Neural crest cell (in vitro differentiated cells): ENCODE measurements at regions not wholly inside any gene's neighbourhood (a gene's known extent, or its start where the extent isn't known, plus 50 kb on each side); places are given as distances from the start of the nearest gene placed in this dataset.

Experiments
- DNase-seq: peaks from one replicate; pipeline ENCODE4 v3.0.0; 2021; ENCODE audit warnings: low read depth, mixed read lengths, low spot score
- H3K27ac Mint-ChIP-seq: one replicate; pipeline ENCODE4 v1.8.0; 2021; ENCODE audit warnings: mild to moderate bottlenecking, mixed read lengths; ENCODE audit not compliant: unreplicated experiment
- H3K27me3 Mint-ChIP-seq: 2 replicates; pipeline ENCODE4 v1.8.0; 2021; ENCODE audit warnings: low read depth, mild to moderate bottlenecking, mixed read lengths
- H3K36me3 Mint-ChIP-seq: 2 replicates; pipeline ENCODE4 v1.8.0; 2021; ENCODE audit warnings: low read depth, mild to moderate bottlenecking, mixed read lengths
- H3K4me1 Mint-ChIP-seq: 2 replicates; pipeline ENCODE4 v1.8.0; 2021; ENCODE audit warnings: mixed read lengths
- H3K4me3 Mint-ChIP-seq: one replicate; pipeline ENCODE4 v1.8.0; 2021; ENCODE audit warnings: mild to moderate bottlenecking, mixed read lengths
- H3K9me3 Mint-ChIP-seq: 2 replicates; pipeline ENCODE4 v1.8.0; 2021; ENCODE audit warnings: mixed read lengths
- CTCF ChIP-seq: fragments of 200-600 bp; sonication (generic); conservative IDR thresholded peaks from 2 replicates; pipeline ENCODE4 v1.5.0; 2021; ENCODE audit warnings: antibody characterized with exemption, mild to moderate bottlenecking

GRCh38 chr21:39108291-39109162, 74.7 kb downstream of the PSMG1 start:
- no peaks in the 10 kb centered on the region for H3K36me3 Mint-ChIP-seq
- H3K4me3 Mint-ChIP-seq: no peak overlapping the region
- no peak for DNase-seq
- H3K27ac Mint-ChIP-seq: no peak overlapping the region
- H3K4me1 Mint-ChIP-seq: peaks cover 14% of the 10 kb centered on the region
- H3K27me3 Mint-ChIP-seq: peaks cover 6% of the 10 kb centered on the region
- no peaks in the 10 kb centered on the region for H3K9me3 Mint-ChIP-seq
- no peak for TF ChIP-seq CTCF

- no peaks in the 10 kb centered on the region for H3K36me3 Mint-ChIP-seq
- H3K27ac Mint-ChIP-seq: no peak overlapping the region
- H3K4me1 Mint-ChIP-seq: peaks cover 14% of the 10 kb centered on the region
- no peak for TF ChIP-seq CTCF
- no peak for DNase-seq
- H3K9me3 Mint-ChIP-seq: no peaks in the 10 kb centered on the region
- no peak overlapping the region for H3K4me3 Mint-ChIP-seq
- H3K27me3 Mint-ChIP-seq: peaks cover 11% of the 10 kb centered on the region
Observed at GRCh38 chr21:39107739-39108138, 75.5 kb downstream of the PSMG1 start.

GRCh38 chr21:39106881-39107462, 76.3 kb downstream of the PSMG1 start:
- no peak overlapping the region for H3K27ac Mint-ChIP-seq
- H3K36me3 Mint-ChIP-seq: no peaks in the 10 kb centered on the region

GRCh38 chr21:39105836-39106235, 77.4 kb downstream of the PSMG1 start:
- no peak for DNase-seq
- peak overlapping the region; percentile 4 for H3K27ac Mint-ChIP-seq
- H3K4me3 Mint-ChIP-seq: no peak overlapping the region
- H3K9me3 Mint-ChIP-seq: no peaks in the 10 kb centered on the region
- no peak for TF ChIP-seq CTCF
- H3K4me1 Mint-ChIP-seq: peaks cover 21% of the 10 kb centered on the region
- peaks cover 11% of the 10 kb centered on the region for H3K27me3 Mint-ChIP-seq
- no peaks in the 10 kb centered on the region for H3K36me3 Mint-ChIP-seq

More at GRCh38 chr21:39106881-39107462, 76.3 kb downstream of the PSMG1 start:
- no peak for TF ChIP-seq CTCF
- no peak overlapping the region for H3K4me3 Mint-ChIP-seq
- no peak for DNase-seq
- H3K9me3 Mint-ChIP-seq: no peaks in the 10 kb centered on the region
- peaks cover 11% of the 10 kb centered on the region for H3K27me3 Mint-ChIP-seq
- peaks cover 14% of the 10 kb centered on the region for H3K4me1 Mint-ChIP-seq

- peaks cover 11% of the 10 kb centered on the region for H3K27me3 Mint-ChIP-seq
- H3K27ac Mint-ChIP-seq: peak overlapping the region; percentile 16
- H3K4me3 Mint-ChIP-seq: no peak overlapping the region
- no peak for TF ChIP-seq CTCF
- DNase-seq: no peak
- no peaks in the 10 kb centered on the region for H3K36me3 Mint-ChIP-seq
- peaks cover 21% of the 10 kb centered on the region for H3K4me1 Mint-ChIP-seq
- no peaks in the 10 kb centered on the region for H3K9me3 Mint-ChIP-seq
Observed at GRCh38 chr21:39105341-39105765, 77.9 kb downstream of the PSMG1 start.
